GM18508 (cell line): ENCODE measurements at regions not wholly inside any gene's neighbourhood (a gene's known extent, or its start where the extent isn't known, plus 50 kb on each side); places are given as distances from the start of the nearest gene placed in this dataset.
"Not testable (repeated sequence)": the region's sequence is repeated elsewhere in the genome, so short reads cannot be mapped to it uniquely, and the experiment has no call there.

Experiments used
- ATAC-seq: cut with Tn5 transposase; IDR thresholded peaks from one replicate; pipeline ENCODE4 v1.9.1; 2021; ENCODE audit warnings: moderate number of reproducible peaks; ENCODE audit not compliant: insufficient read depth, unreplicated experiment

DNA sequence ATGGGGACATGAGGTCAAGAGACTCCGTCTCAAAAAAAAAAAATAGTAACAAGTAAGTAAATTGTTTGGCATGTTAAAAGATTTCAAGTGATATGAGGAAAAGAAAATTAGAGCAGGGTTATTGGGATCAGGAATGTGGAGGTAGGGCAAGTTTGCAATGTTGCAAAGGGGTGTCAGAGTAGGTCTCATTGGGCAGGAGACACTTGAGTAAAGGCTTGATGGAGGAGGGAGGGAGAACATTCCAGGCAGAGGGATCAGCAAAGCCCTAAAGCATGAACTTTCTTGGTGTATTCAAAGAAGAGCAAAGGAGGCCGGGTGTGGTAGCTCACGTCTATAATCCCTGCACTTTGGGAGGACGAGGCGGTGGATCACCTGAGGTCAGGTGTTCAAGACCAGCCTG, 87.1 kb upstream of the HAND1 start:
- no peak for ATAC-seq

DNA sequence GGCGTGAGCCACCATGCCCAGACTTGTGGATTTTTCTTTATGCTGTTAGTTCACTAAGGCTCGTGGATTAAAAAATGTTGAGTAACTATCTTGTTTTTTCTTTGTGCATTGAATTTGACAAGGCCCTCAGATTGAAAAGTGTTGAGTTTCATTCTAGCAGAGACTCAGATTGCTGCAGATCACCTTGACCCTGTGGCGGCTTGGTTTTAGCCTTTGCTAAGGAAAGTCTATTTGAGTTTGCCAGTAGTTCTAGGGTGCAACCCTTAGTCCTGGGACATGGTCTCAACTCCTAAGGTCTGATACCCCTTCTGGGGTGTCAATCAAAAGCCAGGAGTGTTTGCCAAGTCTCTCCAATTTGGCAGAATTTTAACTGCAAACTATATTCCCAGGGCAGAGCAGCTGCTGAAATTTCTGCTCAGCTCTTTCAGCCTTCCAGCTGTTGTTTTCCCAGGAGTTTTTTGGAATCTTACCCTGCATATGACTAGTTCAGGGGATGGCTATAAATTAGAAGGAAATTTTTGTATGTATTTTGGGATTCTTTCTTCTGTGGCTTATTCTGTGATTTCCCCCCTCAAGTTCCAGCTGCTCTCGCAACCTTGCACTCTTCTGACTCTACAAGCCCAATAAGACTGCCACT, 84.3 kb upstream of the HAND1 start:
- no peak for ATAC-seq

DNA sequence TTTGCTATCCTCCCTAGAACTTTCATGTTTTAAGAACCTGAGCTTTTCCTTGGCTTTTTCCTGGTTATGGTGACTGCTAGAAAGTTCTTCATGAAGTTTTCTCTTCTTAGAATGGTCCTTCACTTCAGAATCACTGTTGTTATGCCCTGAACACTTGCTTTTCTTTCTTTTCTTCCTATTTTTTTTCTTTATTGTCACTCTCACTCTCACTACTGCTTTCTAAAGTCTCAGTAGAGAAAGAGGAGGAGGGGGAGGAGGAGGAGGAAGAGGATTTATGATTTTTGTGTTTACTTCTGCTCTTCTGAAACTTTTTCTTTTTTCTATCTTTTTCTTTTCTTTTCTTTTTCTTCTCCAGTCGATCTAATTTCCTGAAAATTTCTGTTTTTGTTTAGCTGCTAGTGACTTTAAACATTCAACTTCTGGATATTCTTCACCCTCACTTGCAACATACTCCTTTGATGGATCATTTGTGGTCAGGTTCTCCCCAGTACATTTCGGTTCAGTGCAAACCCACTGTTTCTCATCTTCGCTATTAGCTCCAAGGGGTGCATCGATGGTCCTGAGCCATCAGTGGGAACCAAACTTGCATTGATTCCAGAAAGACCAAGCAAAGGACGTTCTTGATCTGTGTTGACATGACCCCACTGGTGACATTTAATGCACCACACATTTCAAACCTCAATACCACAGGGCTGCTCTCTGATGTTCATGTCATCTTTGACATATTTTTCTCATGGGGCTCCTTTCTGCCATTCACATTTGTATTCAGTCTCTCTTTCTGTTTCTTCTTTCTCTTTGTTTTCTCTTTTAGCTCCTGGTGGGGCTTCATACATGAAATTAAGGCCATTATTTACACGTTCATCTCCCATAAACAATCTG, 81.6 kb upstream of the HAND1 start:
- ATAC-seq, result no peak

DNA sequence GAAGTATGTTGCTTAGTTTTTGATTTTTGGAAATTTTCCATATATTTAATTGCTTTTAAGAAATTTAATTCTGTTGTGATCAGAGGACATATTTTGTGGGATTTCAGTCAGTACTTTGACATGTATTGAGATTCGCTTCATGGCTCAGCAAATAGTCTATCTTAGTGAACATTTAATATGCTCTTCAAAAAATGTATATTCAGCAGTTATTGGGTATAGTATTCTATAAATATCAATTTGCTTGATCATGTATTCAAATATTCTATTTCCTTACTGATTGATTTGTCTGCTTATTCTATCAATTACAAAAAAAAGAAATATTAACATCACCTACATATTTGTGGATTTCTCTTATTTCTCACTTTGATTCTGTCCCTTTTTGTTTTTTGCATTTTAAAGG, 79.5 kb upstream of the HAND1 start:
- ATAC-seq, result no peak

DNA sequence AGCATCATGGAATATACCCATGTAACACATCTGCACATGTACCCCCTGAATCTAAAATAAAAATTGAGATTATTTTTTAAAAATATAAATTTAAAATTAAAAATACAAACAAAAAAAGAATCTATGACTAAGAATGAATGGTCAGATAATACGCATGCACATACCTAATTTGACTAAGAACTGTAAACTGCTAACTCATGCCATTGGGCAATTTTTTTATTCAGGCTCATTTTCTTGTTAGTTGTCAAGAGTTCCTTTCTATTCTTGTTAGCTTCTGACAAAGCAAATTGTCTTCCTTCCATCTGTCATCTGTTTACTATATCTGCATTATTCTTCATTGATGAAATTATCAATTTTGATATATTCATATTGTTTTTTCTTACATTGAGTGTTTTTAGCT, 69.5 kb upstream of the HAND1 start:
- ATAC-seq, result no peak

DNA sequence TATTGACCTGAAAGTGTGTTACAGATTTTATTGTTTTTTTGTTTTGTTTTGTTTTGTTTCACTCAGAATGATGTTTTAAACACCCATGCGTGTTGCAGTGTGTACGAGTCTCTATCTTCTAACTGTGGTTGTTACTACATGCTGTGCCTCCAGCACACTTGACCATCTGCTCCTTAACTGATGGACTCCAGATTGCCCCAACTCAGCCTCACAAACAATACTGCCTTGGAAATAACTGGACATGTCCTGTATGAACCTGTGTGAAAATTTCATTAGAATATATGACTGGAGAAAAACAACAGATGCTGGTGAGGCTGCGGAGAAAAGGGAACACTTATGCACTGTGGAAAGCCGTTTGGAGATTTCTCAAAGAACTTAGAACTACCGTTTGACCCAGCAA, 68.7 kb upstream of the HAND1 start:
- ATAC-seq, result no peak

DNA sequence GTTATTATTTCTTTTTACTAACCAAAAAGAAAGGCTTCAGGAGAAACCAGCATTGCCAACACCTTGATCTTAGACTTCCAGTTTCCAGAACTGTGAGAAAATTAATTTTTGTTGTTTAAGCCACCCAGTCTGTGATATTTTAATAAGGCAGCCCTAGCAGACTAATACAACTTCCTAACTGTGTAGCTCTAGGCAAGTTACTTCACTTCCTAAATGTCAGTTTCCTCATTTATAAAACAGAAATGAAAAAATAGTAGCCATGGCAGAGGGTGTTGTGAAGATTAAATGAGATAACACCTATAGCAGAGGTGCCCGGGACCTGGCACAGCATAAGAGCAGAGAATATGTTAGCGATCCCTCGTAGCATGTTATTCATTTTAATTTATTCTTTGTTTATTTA, 66.6 kb upstream of the HAND1 start:
- no peak for ATAC-seq

DNA sequence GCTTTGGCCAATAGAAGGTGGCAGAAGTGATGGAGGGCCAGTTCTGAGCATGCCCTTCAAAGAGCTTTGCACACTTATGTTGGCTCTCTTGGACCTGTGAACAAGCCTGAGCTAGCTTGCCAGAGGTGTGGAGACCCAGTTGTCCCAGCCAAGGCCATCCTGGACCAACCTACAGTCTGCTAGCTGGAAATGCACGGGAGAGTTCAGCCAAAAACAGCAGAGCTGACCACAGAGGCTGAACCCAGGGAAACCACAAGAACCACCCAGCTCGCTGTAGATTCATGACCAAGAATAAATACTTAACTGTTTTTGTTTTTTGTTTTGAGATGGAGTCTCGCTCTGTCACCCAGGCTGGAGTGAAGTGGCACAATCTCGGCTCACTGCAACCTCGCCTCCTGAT, 65.4 kb upstream of the HAND1 start:
- ATAC-seq, result no peak

DNA sequence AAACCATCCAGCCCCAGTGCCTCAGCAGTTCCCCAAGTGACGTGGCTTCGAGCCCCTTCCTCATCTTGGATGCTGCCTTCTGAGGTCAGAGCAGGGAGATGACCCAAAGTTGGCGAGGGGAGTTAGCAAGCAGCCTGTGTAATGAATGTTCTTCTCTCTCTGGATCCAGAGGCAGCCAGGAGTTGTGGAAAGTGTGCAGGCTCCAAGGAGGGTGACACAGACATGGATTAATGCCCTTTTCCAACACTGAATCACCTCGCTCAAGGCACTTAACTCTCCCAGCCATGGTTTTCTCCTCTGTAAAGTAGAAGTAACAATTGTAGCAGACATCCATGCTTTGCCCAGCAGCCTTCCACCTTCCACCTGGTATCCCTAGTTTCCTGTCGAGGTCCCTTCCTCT, 64.6 kb upstream of the HAND1 start:
- ATAC-seq, result no peak

DNA sequence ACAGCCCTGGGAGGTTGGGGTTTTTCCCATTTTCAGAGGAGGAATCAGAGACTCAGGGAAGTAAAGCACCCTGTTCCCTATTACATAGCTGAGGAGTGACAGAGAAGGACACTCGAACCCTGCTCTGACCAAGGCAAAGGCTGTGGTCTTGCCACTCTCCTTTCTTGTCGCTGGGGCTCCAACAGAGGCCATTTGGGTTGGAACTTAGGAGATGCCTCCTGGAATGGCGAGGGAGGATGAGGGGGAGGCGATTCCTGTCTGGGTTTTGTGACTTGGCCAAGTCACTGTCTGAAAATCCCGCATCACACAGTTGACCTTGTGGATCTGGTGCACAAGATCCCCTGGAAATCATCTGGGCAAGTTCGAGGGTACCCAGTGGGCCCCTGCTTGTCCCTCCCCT, 64.0 kb upstream of the HAND1 start:
- ATAC-seq, result no peak

DNA sequence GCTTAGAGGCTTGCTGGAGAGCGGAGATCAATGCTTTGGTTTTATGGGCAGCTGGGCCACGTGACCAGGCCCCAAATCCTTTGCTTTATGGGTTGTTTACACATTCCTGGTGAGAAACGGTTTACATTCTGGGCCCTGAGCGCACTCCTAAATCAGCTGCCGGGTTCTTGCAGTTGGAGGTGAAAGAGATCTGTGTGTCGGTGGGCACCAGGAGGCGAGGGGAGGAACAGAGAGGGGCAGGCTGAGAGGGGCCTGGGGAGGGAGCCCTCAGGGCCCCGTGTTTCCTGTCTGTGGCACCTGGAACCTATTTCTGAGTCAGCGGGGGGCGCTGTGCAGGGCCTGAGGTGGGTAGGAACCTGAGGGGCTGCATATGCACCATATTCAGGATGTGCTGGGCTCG, 63.5 kb upstream of the HAND1 start:
- ATAC-seq, result no peak

DNA sequence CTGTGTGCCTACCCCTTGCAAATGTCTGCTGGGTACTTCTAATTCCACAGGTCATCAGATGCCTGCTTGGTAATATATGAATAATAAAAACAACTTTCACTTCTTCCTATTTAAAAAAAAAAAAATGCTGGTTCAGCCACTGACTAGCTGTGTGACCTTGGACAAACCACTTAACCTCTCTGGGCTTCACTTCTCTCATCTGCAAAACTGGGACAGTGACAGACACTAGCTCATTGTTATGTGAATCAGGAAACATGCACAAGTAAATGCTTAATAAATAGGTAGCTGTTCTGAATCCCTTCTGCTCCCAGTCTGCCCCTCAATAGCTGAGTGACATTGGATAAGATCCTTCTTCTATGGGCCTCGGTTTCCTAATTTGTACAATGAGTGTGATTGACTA, 62.6 kb upstream of the HAND1 start:
- no peak for ATAC-seq

DNA sequence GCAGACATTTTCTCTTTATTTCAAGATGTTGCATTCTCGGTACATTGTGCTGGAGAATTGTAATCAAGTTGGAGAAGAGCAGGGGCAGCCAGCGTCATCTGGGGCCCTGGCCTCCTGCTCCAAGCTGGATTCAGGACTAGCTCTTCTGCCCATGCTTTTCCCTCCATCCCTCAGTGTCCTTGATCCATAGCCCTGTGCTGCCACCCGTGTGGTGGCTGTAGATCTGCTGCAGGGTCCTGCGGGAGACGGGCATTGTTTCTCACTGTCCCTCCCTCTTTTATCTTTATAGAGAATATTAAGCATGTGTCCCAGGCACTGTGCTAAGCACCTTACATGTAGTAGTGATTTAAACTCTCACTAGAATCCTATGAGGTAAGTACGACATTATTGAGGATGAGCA, 60.5 kb upstream of the HAND1 start:
- ATAC-seq, result no peak

DNA sequence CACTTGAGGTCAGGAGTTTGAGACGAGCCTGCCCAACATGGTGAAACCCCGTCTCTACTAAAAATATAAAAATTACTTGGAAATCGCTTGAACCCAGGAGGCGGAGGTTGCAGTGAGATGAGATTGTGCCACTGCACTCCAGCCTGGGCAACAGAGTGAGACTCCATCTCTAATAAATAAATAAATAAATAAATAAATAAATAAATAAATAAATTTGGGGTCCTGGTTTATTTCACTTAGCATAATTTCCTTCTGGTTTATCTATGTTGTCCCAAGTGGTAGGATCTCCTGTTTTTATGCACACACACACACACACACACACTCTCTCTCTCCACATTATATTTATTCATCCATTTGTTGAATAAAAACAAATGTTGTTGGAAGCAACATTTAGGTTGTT, 58.4 kb upstream of the HAND1 start:
- not testable (repeated sequence) for ATAC-seq

DNA sequence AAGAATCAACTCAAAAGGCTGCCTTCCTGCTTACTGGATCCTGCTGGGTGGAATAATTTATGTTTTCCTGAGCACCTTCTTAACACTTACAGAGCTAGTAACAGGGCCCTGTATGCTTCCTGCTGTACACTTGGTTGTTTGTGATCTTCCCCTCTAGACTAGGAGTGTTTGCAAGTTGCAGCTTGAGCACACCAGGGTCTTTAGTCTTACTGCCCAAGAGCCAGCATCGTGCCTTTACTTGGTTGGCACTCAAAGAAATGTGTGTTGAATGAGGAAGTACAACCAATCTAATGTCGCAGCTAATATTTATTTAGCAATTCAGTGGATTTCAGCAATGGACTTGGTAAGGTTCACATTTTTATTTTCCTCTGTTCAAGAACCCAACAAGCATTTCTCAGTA, 57.5 kb upstream of the HAND1 start:
- ATAC-seq, result no peak

DNA sequence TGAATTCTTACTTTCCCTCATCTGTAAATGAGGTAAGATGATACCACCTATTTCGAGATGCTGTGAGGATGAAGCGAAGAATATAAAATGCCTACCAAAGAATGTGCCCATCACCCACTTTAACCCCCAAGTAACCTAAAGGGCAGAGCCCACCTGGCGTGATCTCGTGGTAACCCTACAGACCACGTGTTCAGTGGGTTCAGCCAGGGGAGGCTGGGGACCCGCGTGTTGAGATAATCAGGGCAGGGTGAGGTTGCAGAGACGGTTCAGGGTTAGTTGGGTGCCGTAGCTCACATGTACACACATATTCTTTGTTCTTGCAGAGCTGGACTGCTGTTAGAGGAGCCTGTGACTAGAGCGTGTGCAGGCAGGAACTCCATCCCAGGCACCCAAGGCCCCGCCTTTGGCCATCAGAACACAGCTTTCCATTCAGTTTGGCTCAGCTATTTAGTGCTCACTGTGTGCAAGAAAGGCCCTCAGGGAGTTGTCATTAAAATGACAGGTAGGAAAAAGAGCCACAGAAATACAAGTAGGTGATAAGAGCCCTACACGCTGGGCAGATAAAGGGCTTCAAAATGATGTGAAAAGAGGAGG, 56.5 kb upstream of the HAND1 start:
- no peak for ATAC-seq

DNA sequence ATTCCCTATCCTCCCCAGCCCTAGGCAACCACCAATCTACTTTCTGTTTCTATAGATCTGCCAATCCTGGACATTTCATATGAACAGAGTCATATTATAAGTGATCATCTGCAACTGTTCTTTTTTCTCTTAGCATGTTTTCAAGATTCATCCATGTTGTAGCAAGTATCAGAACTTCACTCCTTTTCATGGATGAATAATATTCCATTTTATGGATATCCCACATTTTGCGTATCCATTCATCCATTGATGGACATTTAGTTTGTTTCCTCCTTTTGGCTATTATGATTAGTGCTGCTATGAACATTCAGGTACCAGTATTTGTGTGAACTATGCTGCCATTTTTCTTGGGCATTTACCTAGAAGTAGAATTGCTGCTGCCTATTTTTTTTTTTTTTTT, 51.3 kb upstream of the HAND1 start:
- ATAC-seq, result no peak

DNA sequence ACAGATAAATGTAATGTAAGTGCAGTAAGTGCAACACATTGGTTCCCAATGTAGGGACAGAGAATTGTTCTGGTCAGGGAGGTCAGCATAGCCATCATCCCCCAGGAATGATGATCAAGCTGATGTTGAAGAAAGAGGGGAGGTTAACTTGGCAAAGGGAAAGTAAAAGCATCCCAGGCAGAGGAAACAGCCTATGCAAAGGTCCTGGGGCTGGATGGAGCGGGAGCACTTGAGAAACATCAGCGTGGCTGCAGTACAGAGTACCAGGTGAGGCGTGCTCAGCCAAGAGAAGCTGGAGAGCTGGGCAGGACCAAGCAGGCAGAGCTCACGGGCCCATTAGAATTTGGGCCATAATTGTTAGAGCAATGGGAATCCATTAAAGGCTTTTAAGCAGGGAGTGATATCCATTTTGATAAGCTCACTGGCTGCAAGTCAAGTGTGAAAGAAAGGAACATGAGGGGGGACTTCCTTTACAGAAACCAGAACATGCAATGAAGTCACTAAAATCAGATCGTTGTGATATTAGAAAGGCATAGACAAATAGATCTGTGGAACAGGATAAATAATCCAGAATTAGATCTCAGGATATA, 50.1 kb upstream of the HAND1 start:
- ATAC-seq, result no peak
